ENCODE measurements at regions not wholly inside any gene's neighbourhood (a gene's known extent, or its start where the extent isn't known, plus 50 kb on each side); places are given as distances from the start of the nearest gene placed in this dataset.

DNA sequence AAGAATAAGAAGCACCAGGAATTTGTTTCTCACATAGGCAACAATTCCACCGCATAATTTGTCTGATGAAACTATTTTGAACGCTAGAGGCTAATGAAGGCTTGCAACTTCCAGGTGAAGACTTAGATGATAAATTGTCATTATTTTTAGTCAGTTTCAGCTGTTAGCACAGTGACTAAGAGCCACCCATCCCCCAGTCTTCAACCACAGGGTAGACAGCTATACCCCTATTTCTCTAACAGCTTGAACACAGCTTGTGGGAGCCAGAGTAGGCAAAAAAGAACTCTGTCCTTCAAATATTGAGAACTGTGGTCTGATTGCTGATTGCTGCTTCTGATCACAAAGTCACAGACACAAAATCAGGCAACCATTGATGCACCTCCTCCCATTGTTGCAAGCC lies 1124.8 kb upstream of the PRR20A start:
- TF ChIP-seq, protein P1, sequence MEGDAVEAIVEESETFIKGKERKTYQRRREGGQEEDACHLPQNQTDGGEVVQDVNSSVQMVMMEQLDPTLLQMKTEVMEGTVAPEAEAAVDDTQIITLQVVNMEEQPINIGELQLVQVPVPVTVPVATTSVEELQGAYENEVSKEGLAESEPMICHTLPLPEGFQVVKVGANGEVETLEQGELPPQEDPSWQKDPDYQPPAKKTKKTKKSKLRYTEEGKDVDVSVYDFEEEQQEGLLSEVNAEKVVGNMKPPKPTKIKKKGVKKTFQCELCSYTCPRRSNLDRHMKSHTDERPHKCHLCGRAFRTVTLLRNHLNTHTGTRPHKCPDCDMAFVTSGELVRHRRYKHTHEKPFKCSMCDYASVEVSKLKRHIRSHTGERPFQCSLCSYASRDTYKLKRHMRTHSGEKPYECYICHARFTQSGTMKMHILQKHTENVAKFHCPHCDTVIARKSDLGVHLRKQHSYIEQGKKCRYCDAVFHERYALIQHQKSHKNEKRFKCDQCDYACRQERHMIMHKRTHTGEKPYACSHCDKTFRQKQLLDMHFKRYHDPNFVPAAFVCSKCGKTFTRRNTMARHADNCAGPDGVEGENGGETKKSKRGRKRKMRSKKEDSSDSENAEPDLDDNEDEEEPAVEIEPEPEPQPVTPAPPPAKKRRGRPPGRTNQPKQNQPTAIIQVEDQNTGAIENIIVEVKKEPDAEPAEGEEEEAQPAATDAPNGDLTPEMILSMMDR (IDR thresholded peaks at IDR 0.05), result no peak
- TF ChIP-seq JUN (CRISPR knock-in tag; IDR thresholded peaks at IDR 0.05) (no peak), MXD4 (CRISPR knock-in tag; IDR thresholded peaks at IDR 0.05; ENCODE audit: borderline replicate concordance) (no peak)
